GM19238 (cell line): ENCODE measurements at regions not wholly inside any gene's neighbourhood (a gene's known extent, or its start where the extent isn't known, plus 50 kb on each side); places are given as distances from the start of the nearest gene placed in this dataset.
"Not testable (repeated sequence)": the region's sequence is repeated elsewhere in the genome, so short reads cannot be mapped to it uniquely, and the experiment has no call there.

Source experiments
- DNase-seq: peaks from one replicate; pipeline ENCODE4 v3.0.0; 2011; ENCODE audit warnings: low spot score; ENCODE audit not compliant: insufficient read length

- no peak for DNase-seq
Measured at GRCh38 chr4:159910721-159911120, 807.8 kb downstream of the RAPGEF2 start.

GRCh38 chr4:159922119-159922518 is 819.2 kb downstream of the RAPGEF2 start:
- DNase-seq = no peak

GRCh38 chr4:159925770-159926169 is 822.9 kb downstream of the RAPGEF2 start:
- DNase-seq = no peak

GRCh38 chr4:159926871-159927270 is 824.0 kb downstream of the RAPGEF2 start:
- no peak for DNase-seq

- no peak for DNase-seq
Measured at GRCh38 chr4:159927781-159928180, 824.9 kb downstream of the RAPGEF2 start.

GRCh38 chr4:159934602-159935001 is 831.7 kb downstream of the RAPGEF2 start:
- DNase-seq = not testable (repeated sequence)

- no peak for DNase-seq
Measured at GRCh38 chr4:159937595-159937994, 834.7 kb downstream of the RAPGEF2 start.

- not testable (repeated sequence) for DNase-seq
Measured at GRCh38 chr4:159939681-159940080, 836.8 kb downstream of the RAPGEF2 start.

- no peak for DNase-seq
Measured at GRCh38 chr4:159941076-159941475, 838.2 kb downstream of the RAPGEF2 start.

GRCh38 chr4:159944477-159944876 is 841.6 kb downstream of the RAPGEF2 start:
- no peak for DNase-seq

GRCh38 chr4:159946983-159947615 is 844.2 kb downstream of the RAPGEF2 start:
- no peak for DNase-seq

GRCh38 chr4:159950707-159951106 is 847.8 kb downstream of the RAPGEF2 start:
- DNase-seq = no peak

GRCh38 chr4:159966746-159967145 is 863.9 kb downstream of the RAPGEF2 start:
- no peak for DNase-seq

- not testable (repeated sequence) for DNase-seq
Measured at GRCh38 chr4:159976871-159977482, 874.1 kb downstream of the RAPGEF2 start.

GRCh38 chr4:159977907-159978617 is 875.2 kb downstream of the RAPGEF2 start:
- DNase-seq = no peak

- DNase-seq = no peak
Measured at GRCh38 chr4:159979351-159979750, 876.5 kb downstream of the RAPGEF2 start.

GRCh38 chr4:159979953-159980352 is 877.1 kb downstream of the RAPGEF2 start:
- no peak for DNase-seq

- no peak for DNase-seq
Measured at GRCh38 chr4:159980826-159981468, 878.1 kb downstream of the RAPGEF2 start.

GRCh38 chr4:159981469-159981856 is 878.6 kb downstream of the RAPGEF2 start:
- no peak for DNase-seq

- no peak for DNase-seq
Measured at GRCh38 chr4:159983082-159983481, 880.2 kb downstream of the RAPGEF2 start.

GRCh38 chr4:160009656-160010493 is 907.0 kb downstream of the RAPGEF2 start:
- DNase-seq = no peak
